HCT116 (cell line): ENCODE measurements at regions not wholly inside any gene's neighbourhood (a gene's known extent, or its start where the extent isn't known, plus 50 kb on each side); places are given as distances from the start of the nearest gene placed in this dataset.

Experiments used
- CEBPB ChIP-seq: IDR thresholded peaks from 2 replicates; pipeline ENCODE4 v1.6.1; 2012; ENCODE audit warnings: low read depth
- CTCF ChIP-seq, 3 experiments: fragments of 200-600 bp in 1 of 3; sonication (generic) in 1 of 3; IDR thresholded peaks in 2 of 3; conservative IDR thresholded peaks in 1 of 3; 2 replicates each; pipeline ENCODE4 v1.5.1; 2012 to 2017; ENCODE audit warnings: low read depth in 2 of 3, low read length in 2 of 3, antibody characterized with exemption in 1 of 3, borderline replicate concordance in 1 of 3, control low read depth in 1 of 3, mild to moderate bottlenecking in 1 of 3, mixed read lengths in 1 of 3, mixed run types in 1 of 3, moderate library complexity in 1 of 3; ENCODE audit not compliant: insufficient read depth in 1 of 3
- EGR1 ChIP-seq: IDR thresholded peaks from 2 replicates; pipeline ENCODE4 v1.6.1; 2012; ENCODE audit warnings: low read depth
- EZH2 ChIP-seq: fragments of 200-600 bp; sonication (generic); IDR thresholded peaks from 2 replicates; pipeline ENCODE4 v1.6.1; 2017; ENCODE audit warnings: antibody characterized with exemption, mixed run types
- JUND ChIP-seq: IDR thresholded peaks from 2 replicates; pipeline ENCODE4 v1.6.1; 2012
- MAX ChIP-seq: IDR thresholded peaks from 2 replicates; pipeline ENCODE4 v1.6.1; 2012
- POLR2A ChIP-seq: IDR thresholded peaks from 2 replicates; pipeline ENCODE4 v1.7.0; 2011; ENCODE audit warnings: borderline replicate concordance; ENCODE audit not compliant: insufficient read depth, insufficient read length; ENCODE audit errors: extremely low read depth
- POLR2AphosphoS5 ChIP-seq: IDR thresholded peaks from 2 replicates; pipeline ENCODE4 v1.6.1; 2011; ENCODE audit warnings: mild to moderate bottlenecking, low read depth, low read length, moderate library complexity
- RAD21 ChIP-seq: IDR thresholded peaks from 2 replicates; pipeline ENCODE4 v1.6.1; 2012; ENCODE audit warnings: low read depth, mild to moderate bottlenecking
- REST ChIP-seq: IDR thresholded peaks from 2 replicates; pipeline ENCODE4 v1.6.1; 2012; ENCODE audit warnings: low read depth
- SIN3A ChIP-seq: IDR thresholded peaks from 2 replicates; pipeline ENCODE4 v1.6.1; 2012; ENCODE audit warnings: low read depth
- TCF7L2 ChIP-seq: IDR thresholded peaks from 2 replicates; pipeline ENCODE4 v1.7.0; 2011; ENCODE audit warnings: borderline replicate concordance, inconsistent platforms; ENCODE audit not compliant: insufficient read depth, insufficient read length; ENCODE audit errors: extremely low read depth
- ZFX ChIP-seq: fragments of 450-650 bp; IDR thresholded peaks from 2 replicates; pipeline ENCODE4 v1.6.1; 2017
- ZNF274 ChIP-seq: fragments of 200-500 bp; sonication (Bioruptor generic); IDR thresholded peaks from 2 replicates; pipeline ENCODE4 v1.6.1; 2014; ENCODE audit warnings: mild to moderate bottlenecking, low read depth, low read length, inconsistent platforms

- no peak for TF ChIP-seq CTCF (IDR thresholded peaks at IDR 0.05 in 2 of 3, conservative IDR thresholded peaks at IDR 0.05 in 1 of 3; ENCODE audit: borderline replicate concordance in 1 of 3, insufficient read depth in 1 of 3, low read depth in 2 of 3, low read length in 2 of 3)
- no peak for TF ChIP-seq POLR2AphosphoS5
- no peak for TF ChIP-seq REST
- TF ChIP-seq EGR1, result no peak
- no peak for TF ChIP-seq ZFX
- no peak for TF ChIP-seq POLR2A
- no peak for TF ChIP-seq CEBPB
- no peak for TF ChIP-seq MAX
- TF ChIP-seq EZH2, result no peak
- TF ChIP-seq TCF7L2, result peak; percentile 75
- TF ChIP-seq ZNF274, result no peak
- TF ChIP-seq RAD21, result no peak
- TF ChIP-seq SIN3A, result no peak
- TF ChIP-seq JUND, result no peak
These were observed 152.0 kb downstream of the MACC1 start for GRCh38 chr7:20064974-20065862.
